ENCODE measurements at regions not wholly inside any gene's neighbourhood (a gene's known extent, or its start where the extent isn't known, plus 50 kb on each side); places are given as distances from the start of the nearest gene placed in this dataset.

DNA sequence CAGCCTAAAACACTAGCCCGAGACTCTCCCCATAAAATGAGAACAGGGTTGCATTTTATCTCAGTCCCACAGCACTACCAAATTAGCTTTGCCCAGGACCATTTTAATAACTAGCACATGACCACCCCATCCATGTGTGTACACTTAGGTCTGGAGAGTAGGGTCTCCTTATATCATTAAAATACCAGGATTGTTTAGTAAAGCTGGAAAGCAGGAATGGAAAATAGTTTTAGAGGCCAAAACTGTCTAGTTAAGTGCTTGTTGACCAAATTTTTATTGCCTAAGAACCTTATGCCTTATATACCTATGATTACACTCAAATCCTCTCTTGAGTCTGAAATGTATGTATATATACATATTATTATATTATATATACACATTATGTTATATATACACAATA lies 608.4 kb downstream of the HDGFL1 start:
- ATAC-seq (ENCODE audit: low FRiP score) = no peak
- Histone ChIP-seq H3K36me3 (ENCODE audit: control insufficient read depth in 1 of 2, insufficient read depth in 2 of 2, low read length in 1 of 2) (no peaks in the 10 kb centered on the region), H3K4me3 (ENCODE audit: low read length in 2 of 2) (no peak overlapping the region), H3K9me3 (ENCODE audit: control insufficient read depth, low read length) (no peaks in the 10 kb centered on the region), H3K27me3 (ENCODE audit: control insufficient read depth in 1 of 2, insufficient read depth in 2 of 2, low read length in 1 of 2) (no peaks in the 10 kb centered on the region), H3K4me1 (ENCODE audit: control insufficient read depth in 1 of 2, insufficient read depth in 2 of 2, low read length in 2 of 2) (no peaks in the 10 kb centered on the region), H3K27ac (ENCODE audit: low read depth in 1 of 2, low read length in 2 of 2) (no peak overlapping the region)
- 86 to 93% methylated on average over 1 of the region's 1 CpG for WGBS, 2 donors
- DNase-seq = no peak
- intact Hi-C loops (cut with DNase I) = no loop called here

DNA sequence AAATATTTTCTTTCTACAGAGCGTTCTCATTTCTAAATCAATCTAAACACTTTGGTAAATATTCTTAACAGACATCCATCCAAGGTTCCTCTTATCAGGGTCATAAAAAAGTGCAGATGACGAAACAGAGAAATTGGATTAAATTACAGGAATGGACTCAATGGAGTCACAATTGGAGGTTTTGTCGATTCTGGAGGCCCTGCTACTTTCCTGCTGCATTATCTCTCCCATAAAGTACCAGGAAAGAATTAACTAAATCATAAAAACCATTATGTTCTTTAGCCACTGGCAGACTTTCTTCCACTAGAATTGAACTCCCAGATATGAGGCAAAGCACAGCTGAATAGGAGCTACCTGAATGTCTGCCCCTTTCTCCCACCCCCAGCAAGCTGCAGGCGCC lies 610.6 kb downstream of the HDGFL1 start:
- H3K27ac ChIP-seq (ENCODE audit: low read depth in 1 of 2, low read length in 2 of 2) = no peak overlapping the region
- DNase-seq (no peak), ATAC-seq (ENCODE audit: low FRiP score) (no peak)
- intact Hi-C loops (cut with DNase I) = no loop called here
- H3K4me1 ChIP-seq (ENCODE audit: control insufficient read depth in 1 of 2, insufficient read depth in 2 of 2, low read length in 2 of 2) = no peaks in the 10 kb centered on the region
- no peaks in the 10 kb centered on the region for H3K9me3 ChIP-seq (ENCODE audit: control insufficient read depth, low read length)
- 94% methylated on average over 4 of the region's 4 CpGs for WGBS, 2 donors
- no peaks in the 10 kb centered on the region for H3K27me3 ChIP-seq (ENCODE audit: control insufficient read depth in 1 of 2, insufficient read depth in 2 of 2, low read length in 1 of 2)
- H3K36me3 ChIP-seq (ENCODE audit: control insufficient read depth in 1 of 2, insufficient read depth in 2 of 2, low read length in 1 of 2) = no peaks in the 10 kb centered on the region
- no peak overlapping the region for H3K4me3 ChIP-seq (ENCODE audit: low read length in 2 of 2)

DNA sequence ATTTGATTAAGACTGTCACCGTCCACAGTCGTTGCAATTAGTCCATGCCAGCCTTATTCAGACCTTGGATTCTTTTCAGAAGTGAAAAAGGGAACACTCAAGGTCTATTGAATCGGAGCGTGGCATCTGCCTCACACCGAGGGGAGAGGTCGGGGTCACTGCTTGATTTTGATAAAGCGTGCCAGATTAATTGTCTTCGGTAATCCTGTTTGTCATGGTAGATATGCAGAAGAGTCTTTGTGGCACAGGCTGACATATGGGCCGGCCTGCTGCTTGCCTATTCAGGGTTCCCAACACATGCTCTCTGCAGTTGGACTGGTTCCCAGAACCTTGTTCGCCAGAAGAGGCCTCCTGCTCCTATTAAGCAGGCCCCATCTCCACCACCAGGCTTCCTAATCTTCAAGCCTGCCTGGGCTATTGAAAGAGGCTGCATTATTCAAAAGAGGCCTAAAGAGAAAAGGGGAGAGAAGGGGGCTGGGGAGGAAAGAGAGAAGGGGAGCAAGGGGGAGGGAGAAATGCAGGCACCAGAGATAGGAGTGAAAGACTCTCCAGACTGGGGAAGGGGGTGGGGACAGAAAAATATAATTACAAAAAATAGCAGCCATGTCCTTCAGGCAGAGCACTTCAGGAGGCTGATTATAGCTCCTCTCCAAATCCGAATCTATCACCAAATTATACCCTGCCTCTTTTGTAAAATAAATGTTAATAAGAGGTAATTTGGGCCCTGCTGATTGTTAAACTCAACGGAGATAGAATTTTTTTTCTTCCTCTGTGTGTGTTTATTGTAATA lies 611.3 kb downstream of the HDGFL1 start:
- Histone ChIP-seq H3K36me3 (ENCODE audit: control insufficient read depth in 1 of 2, insufficient read depth in 2 of 2, low read length in 1 of 2) (no peaks in the 10 kb centered on the region), H3K9me3 (ENCODE audit: control insufficient read depth, low read length) (no peaks in the 10 kb centered on the region), H3K4me1 (ENCODE audit: control insufficient read depth in 1 of 2, insufficient read depth in 2 of 2, low read length in 2 of 2) (no peaks in the 10 kb centered on the region), H3K27me3 (ENCODE audit: control insufficient read depth in 1 of 2, insufficient read depth in 2 of 2, low read length in 1 of 2) (no peaks in the 10 kb centered on the region), H3K27ac (ENCODE audit: low read depth in 1 of 2, low read length in 2 of 2) (no peak overlapping the region), H3K4me3 (ENCODE audit: low read length in 2 of 2) (no peak overlapping the region)
- DNase-seq = no peak
- WGBS, 2 donors = 65 to 66% methylated on average over 12 of the region's 12 CpGs
- intact Hi-C loops (cut with DNase I) = no loop called here
- ATAC-seq (ENCODE audit: low FRiP score) = no peak

DNA sequence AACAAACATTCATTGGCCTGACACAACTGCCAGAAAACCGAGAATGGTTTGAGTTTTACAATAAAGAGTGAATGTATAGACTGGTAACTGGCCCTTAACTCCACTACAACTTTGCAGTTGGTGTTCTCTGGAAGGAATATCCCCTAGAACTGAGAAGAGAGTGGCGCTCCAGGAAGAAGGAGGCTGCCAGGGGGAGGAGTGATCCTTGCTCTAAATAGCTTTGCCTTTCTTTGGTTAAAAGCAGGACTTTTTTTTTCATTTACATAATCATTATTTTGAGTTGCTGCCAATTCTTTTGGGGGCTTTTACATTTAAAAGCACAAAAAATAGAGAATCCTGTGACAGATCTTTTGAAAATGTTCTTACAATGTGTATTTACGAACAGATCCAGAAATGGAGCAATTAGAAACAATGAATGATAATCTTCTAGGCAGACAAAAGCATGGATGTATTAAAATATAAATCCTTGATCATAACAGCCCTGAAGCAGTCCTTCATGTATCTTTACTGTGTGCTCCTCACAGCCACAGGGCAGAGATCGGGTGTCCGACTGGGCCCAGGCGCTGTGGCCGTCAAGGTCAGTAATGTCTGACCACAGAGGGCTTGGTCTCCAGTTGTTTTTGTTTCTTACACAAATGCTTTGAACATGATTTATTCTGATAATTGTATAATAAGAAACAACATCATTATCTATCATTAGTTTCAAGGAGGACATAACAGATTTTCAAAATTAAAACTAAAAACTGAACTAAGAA lies 612.2 kb downstream of the HDGFL1 start:
- intact Hi-C loops (cut with DNase I) = no loop called here
- no peak for DNase-seq
- Histone ChIP-seq H3K27ac (ENCODE audit: low read depth in 1 of 2, low read length in 2 of 2) (no peak overlapping the region), H3K4me3 (ENCODE audit: low read length in 2 of 2) (no peak overlapping the region), H3K4me1 (ENCODE audit: control insufficient read depth in 1 of 2, insufficient read depth in 2 of 2, low read length in 2 of 2) (no peaks in the 10 kb centered on the region), H3K36me3 (ENCODE audit: control insufficient read depth in 1 of 2, insufficient read depth in 2 of 2, low read length in 1 of 2) (no peaks in the 10 kb centered on the region), H3K27me3 (ENCODE audit: control insufficient read depth in 1 of 2, insufficient read depth in 2 of 2, low read length in 1 of 2) (no peaks in the 10 kb centered on the region), H3K9me3 (ENCODE audit: control insufficient read depth, low read length) (no peaks in the 10 kb centered on the region)
- 95% methylated on average over 7 of the region's 7 CpGs for WGBS, 2 donors
- ATAC-seq (ENCODE audit: low FRiP score) = no peak

DNA sequence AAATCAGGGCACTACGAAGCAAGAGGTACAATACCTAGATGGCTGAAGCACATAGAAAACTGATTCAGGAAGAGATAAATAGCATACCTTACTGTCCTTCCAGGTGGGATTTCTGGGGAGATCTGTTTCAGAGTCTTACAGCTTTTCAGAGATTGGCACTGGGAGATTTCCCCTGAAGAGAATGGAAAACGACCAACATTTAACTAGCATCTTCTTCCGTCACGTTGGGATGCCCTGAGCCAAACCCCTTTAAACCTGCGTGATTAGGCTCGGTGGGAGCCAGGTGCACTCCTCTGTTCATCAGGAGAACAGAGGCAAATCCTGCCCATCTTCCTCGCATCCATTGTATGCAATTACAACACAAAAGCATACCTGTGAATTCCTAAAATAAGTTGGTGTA lies 614.5 kb downstream of the HDGFL1 start:
- intact Hi-C loops (cut with DNase I) = no loop called here
- Histone ChIP-seq H3K36me3 (ENCODE audit: control insufficient read depth in 1 of 2, insufficient read depth in 2 of 2, low read length in 1 of 2) (no peaks in the 10 kb centered on the region), H3K9me3 (ENCODE audit: control insufficient read depth, low read length) (no peaks in the 10 kb centered on the region), H3K4me1 (ENCODE audit: control insufficient read depth in 1 of 2, insufficient read depth in 2 of 2, low read length in 2 of 2) (no peaks in the 10 kb centered on the region), H3K4me3 (ENCODE audit: low read length in 2 of 2) (no peak overlapping the region), H3K27me3 (ENCODE audit: control insufficient read depth in 1 of 2, insufficient read depth in 2 of 2, low read length in 1 of 2) (no peaks in the 10 kb centered on the region), H3K27ac (ENCODE audit: low read depth in 1 of 2, low read length in 2 of 2) (no peak overlapping the region)
- DNase-seq (no peak), ATAC-seq (ENCODE audit: low FRiP score) (no peak)
- 95% methylated on average over 7 of the region's 7 CpGs for WGBS, 2 donors

DNA sequence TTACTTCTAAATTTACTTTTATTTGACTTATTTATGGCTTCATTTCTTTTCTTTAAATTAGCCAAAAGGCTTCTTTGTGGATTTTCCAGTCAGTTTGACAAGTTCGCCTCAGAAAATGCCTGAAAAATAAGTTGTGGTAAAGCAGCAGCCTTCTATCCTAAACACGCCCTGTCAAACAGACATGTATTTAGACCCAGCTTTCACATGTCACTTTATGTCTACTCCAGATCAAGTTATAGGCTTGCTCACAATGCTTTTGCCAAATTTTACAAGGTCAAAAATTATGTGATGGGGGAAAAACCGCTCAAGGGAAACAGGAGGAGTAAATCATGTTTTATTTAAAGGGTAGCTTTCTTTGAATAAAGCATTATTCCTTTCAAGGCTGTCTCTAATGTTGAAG lies 615.0 kb downstream of the HDGFL1 start:
- ATAC-seq (ENCODE audit: low FRiP score) (no peak), DNase-seq (no peak)
- Histone ChIP-seq H3K4me3 (ENCODE audit: low read length in 2 of 2) (no peak overlapping the region), H3K27ac (ENCODE audit: low read depth in 1 of 2, low read length in 2 of 2) (no peak overlapping the region), H3K27me3 (ENCODE audit: control insufficient read depth in 1 of 2, insufficient read depth in 2 of 2, low read length in 1 of 2) (no peaks in the 10 kb centered on the region), H3K4me1 (ENCODE audit: control insufficient read depth in 1 of 2, insufficient read depth in 2 of 2, low read length in 2 of 2) (no peaks in the 10 kb centered on the region), H3K36me3 (ENCODE audit: control insufficient read depth in 1 of 2, insufficient read depth in 2 of 2, low read length in 1 of 2) (no peaks in the 10 kb centered on the region), H3K9me3 (ENCODE audit: control insufficient read depth, low read length) (no peaks in the 10 kb centered on the region)
- intact Hi-C loops (cut with DNase I) = no loop called here
- 91 to 93% methylated on average over 3 of the region's 3 CpGs for WGBS, 2 donors

DNA sequence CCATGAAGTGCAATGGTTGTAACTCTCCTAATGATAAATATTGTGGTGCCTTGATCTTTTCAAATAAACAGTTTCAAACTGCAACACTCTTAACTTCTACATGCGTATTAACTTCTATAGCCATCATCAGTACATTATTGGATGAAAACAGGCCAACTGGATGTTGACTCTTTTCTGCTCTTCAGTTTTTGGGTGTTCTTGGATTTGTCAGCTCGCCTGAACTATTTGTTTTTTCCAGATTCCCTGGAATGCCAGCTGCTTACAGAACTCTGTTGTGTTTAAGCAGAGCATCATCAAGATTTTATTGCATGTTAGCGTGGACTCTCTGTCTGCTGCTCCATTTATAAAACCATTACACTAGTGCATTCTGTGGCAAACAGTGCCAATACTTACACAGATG lies 626.1 kb downstream of the HDGFL1 start:
- DNase-seq (no peak), ATAC-seq (ENCODE audit: low FRiP score) (no peak)
- intact Hi-C loops (cut with DNase I) = no loop called here
- Histone ChIP-seq H3K27ac (ENCODE audit: low read depth in 1 of 2, low read length in 2 of 2) (no peak overlapping the region), H3K9me3 (ENCODE audit: control insufficient read depth, low read length) (peaks cover 2% of the 10 kb centered on the region), H3K4me1 (ENCODE audit: control insufficient read depth in 1 of 2, insufficient read depth in 2 of 2, low read length in 2 of 2) (no peaks in the 10 kb centered on the region), H3K36me3 (ENCODE audit: control insufficient read depth in 1 of 2, insufficient read depth in 2 of 2, low read length in 1 of 2) (no peaks in the 10 kb centered on the region), H3K4me3 (ENCODE audit: low read length in 2 of 2) (no peak overlapping the region), H3K27me3 (ENCODE audit: control insufficient read depth in 1 of 2, insufficient read depth in 2 of 2, low read length in 1 of 2) (no peaks in the 10 kb centered on the region)
- 94 to 95% methylated on average over 3 of the region's 3 CpGs for WGBS, 2 donors

DNA sequence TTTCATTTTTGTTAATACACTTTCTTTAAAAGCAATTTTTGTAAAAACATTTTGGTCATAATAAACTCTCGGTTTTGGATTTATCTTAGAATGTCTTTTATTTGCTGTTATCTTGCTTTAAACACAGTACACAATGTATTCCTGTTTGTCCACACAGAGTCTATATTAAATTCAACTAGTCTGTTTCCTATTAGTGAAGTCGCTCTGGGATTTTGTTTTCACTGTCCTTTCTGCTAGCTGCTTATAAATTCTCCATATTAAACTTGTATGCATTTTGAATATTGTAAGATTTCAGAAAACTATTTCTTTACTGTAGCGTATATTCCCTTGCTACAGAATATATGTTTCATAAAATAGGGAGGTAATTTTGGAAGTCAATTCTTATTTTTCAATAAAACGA lies 630.2 kb downstream of the HDGFL1 start:
- Histone ChIP-seq H3K27me3 (ENCODE audit: control insufficient read depth in 1 of 2, insufficient read depth in 2 of 2, low read length in 1 of 2) (no peaks in the 10 kb centered on the region), H3K36me3 (ENCODE audit: control insufficient read depth in 1 of 2, insufficient read depth in 2 of 2, low read length in 1 of 2) (no peaks in the 10 kb centered on the region), H3K27ac (ENCODE audit: low read depth in 1 of 2, low read length in 2 of 2) (no peak overlapping the region), H3K4me3 (ENCODE audit: low read length in 2 of 2) (no peak overlapping the region), H3K9me3 (ENCODE audit: control insufficient read depth, low read length) (no peaks in the 10 kb centered on the region), H3K4me1 (ENCODE audit: control insufficient read depth in 1 of 2, insufficient read depth in 2 of 2, low read length in 2 of 2) (no peaks in the 10 kb centered on the region)
- ATAC-seq (ENCODE audit: low FRiP score) = no peak
- 88 to 93% methylated on average over 4 of the region's 4 CpGs for WGBS, 2 donors
- DNase-seq = no peak
- intact Hi-C loops (cut with DNase I) = no loop called here

DNA sequence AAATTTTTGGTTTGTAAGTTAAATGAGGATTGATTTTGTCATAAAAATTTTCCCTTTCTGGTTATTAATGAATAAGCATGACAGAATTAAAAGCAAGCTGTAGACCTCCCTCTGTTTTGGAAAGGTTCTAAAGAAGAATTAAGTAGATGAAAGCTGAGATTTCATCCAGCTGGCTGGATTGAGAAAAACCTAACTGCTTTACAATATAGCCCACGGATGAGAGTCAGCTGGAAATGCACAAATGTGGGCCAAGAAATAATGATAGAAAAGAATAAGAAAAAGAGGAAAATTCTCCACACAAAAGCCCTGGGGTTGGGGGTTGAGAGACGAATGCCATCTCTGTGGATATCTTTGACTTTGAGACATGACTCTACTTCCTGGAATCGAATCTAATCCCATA lies 631.6 kb downstream of the HDGFL1 start:
- DNase-seq (no peak), ATAC-seq (ENCODE audit: low FRiP score) (no peak)
- H3K4me3 ChIP-seq (ENCODE audit: low read length in 2 of 2) = no peak overlapping the region
- no peaks in the 10 kb centered on the region for H3K9me3 ChIP-seq (ENCODE audit: control insufficient read depth, low read length)
- no peaks in the 10 kb centered on the region for H3K4me1 ChIP-seq (ENCODE audit: control insufficient read depth in 1 of 2, insufficient read depth in 2 of 2, low read length in 2 of 2)
- H3K36me3 ChIP-seq (ENCODE audit: control insufficient read depth in 1 of 2, insufficient read depth in 2 of 2, low read length in 1 of 2) = no peaks in the 10 kb centered on the region
- no peaks in the 10 kb centered on the region for H3K27me3 ChIP-seq (ENCODE audit: control insufficient read depth in 1 of 2, insufficient read depth in 2 of 2, low read length in 1 of 2)
- intact Hi-C loops (cut with DNase I) = no loop called here
- WGBS, 2 donors = 61 to 63% methylated on average over 3 of the region's 3 CpGs
- H3K27ac ChIP-seq (ENCODE audit: low read depth in 1 of 2, low read length in 2 of 2) = no peak overlapping the region
